Activated naive CD4-positive, alpha-beta T cell treated with anti-CD3 and anti-CD28 coated beads, Interleukin-2, amount 50 U/mL, for 24 hours (primary cell): ENCODE measurements at regions not wholly inside any gene's neighbourhood (a gene's known extent, or its start where the extent isn't known, plus 50 kb on each side); places are given as distances from the start of the nearest gene placed in this dataset.
"Not testable (repeated sequence)": the region's sequence is repeated elsewhere in the genome, so short reads cannot be mapped to it uniquely, and the experiment has no call there.

Experiments
- H3K27ac Mint-ChIP-seq: one replicate; pipeline ENCODE4 v1.8.0; 2021; ENCODE audit warnings: mild to moderate bottlenecking, mixed read lengths
- H3K27me3 Mint-ChIP-seq: one replicate; pipeline ENCODE4 v1.8.0; 2021; ENCODE audit warnings: mixed read lengths
- H3K36me3 Mint-ChIP-seq: one replicate; pipeline ENCODE4 v1.8.0; 2021; ENCODE audit warnings: mixed read lengths
- H3K4me1 Mint-ChIP-seq: one replicate; pipeline ENCODE4 v1.8.0; 2021; ENCODE audit warnings: mixed read lengths
- H3K4me3 Mint-ChIP-seq: one replicate; pipeline ENCODE4 v1.8.0; 2021; ENCODE audit warnings: mild to moderate bottlenecking, mixed read lengths
- H3K9me3 Mint-ChIP-seq: one replicate; pipeline ENCODE4 v1.8.0; 2021; ENCODE audit warnings: mixed read lengths

DNA sequence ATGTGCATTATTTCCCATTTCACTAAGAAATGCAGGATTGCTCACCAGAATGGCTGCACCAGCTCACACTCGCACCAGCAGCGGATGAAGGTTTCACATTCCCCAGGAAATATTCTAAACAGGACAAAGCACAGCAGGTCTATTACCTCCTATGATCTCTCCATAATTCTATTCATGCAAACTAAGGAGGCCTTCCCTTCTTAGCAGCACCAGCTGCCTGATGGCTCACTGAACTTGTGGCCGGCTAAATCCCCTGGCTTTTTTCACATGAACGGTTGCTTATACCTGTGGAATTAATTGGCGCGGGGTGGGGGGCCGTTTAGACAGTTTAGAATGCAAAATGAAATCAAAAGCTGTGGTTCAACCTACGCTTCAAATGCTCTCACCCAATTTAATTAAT, 73.5 kb upstream of the SRD5A3 start:
- H3K27me3 Mint-ChIP-seq: peaks cover 10% of the 10 kb centered on the region
- H3K27ac Mint-ChIP-seq: no peak overlapping the region
- no peak overlapping the region for H3K4me3 Mint-ChIP-seq
- H3K36me3 Mint-ChIP-seq: no peaks in the 10 kb centered on the region
- H3K9me3 Mint-ChIP-seq: no peaks in the 10 kb centered on the region
- H3K4me1 Mint-ChIP-seq: no peaks in the 10 kb centered on the region

DNA sequence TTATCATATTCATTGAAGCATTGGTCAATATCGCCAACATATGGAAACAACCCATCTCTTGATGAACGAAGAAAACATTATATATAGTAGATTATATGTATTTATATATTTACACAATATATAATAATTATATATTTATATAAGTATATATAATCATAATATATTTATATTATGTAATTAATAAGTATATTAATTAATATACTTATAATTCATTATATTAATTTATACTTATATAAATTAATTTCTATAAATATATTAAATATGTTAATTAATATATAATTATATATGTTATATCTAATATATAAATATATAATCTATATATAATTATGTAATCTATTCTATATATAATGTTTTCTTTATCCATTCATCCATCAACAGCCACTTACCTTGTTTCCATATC, 69.0 kb upstream of the SRD5A3 start:
- no peaks in the 10 kb centered on the region for H3K36me3 Mint-ChIP-seq
- no peak overlapping the region for H3K27ac Mint-ChIP-seq
- H3K27me3 Mint-ChIP-seq: peaks cover 10% of the 10 kb centered on the region
- H3K4me1 Mint-ChIP-seq: no peaks in the 10 kb centered on the region
- H3K4me3 Mint-ChIP-seq: no peak overlapping the region
- peaks cover 5% of the 10 kb centered on the region for H3K9me3 Mint-ChIP-seq

DNA sequence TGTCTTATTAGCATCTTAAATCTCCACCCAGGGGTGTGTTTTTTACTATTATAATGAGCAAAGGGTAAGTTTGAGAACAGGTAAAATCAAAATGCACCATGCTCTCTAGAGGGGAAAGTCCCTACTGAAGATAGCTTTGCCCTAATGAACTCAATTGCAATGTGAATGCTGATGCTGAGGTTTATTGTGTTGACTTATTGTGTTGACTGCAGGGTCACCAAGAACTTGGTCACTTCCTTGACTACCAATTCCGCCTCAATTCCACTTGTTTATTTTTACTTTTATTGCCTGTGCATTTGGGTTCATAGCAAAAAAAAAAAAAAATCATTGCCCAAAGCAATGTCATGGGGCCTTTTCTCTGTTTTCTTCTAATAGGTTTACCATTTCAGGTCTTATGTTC, 67.7 kb upstream of the SRD5A3 start:
- H3K4me1 Mint-ChIP-seq: no peaks in the 10 kb centered on the region
- peaks cover 1% of the 10 kb centered on the region for H3K36me3 Mint-ChIP-seq

DNA sequence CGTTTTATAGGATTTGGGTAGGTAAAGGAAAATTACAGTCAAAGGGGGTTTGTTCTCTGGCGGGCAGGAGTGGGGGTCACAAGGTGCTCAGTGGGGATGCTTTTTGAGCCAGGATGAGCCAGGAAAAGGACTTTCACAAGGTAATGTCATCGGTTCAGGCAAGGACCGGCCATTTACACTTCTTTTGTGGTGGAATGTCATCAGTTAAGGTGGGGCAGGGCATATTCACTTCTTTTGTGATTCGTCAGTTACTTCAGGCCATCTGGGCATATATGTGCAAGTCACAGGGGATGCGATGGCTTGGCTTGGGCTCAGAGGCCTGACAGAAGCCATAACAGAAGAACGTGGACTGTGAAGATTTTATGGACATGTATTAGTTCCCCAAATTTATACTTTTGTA, 65.6 kb upstream of the SRD5A3 start:
- not testable (repeated sequence) for H3K36me3 Mint-ChIP-seq, H3K27ac Mint-ChIP-seq, H3K4me3 Mint-ChIP-seq, H3K4me1 Mint-ChIP-seq, H3K27me3 Mint-ChIP-seq
- peaks cover 18% of the 10 kb centered on the region for H3K9me3 Mint-ChIP-seq

More for the DNA sequence above, 67.7 kb upstream of the SRD5A3 start:
- peaks cover 12% of the 10 kb centered on the region for H3K27me3 Mint-ChIP-seq
- no peak overlapping the region for H3K27ac Mint-ChIP-seq
- no peak overlapping the region for H3K4me3 Mint-ChIP-seq
- H3K9me3 Mint-ChIP-seq: peaks cover 16% of the 10 kb centered on the region

DNA sequence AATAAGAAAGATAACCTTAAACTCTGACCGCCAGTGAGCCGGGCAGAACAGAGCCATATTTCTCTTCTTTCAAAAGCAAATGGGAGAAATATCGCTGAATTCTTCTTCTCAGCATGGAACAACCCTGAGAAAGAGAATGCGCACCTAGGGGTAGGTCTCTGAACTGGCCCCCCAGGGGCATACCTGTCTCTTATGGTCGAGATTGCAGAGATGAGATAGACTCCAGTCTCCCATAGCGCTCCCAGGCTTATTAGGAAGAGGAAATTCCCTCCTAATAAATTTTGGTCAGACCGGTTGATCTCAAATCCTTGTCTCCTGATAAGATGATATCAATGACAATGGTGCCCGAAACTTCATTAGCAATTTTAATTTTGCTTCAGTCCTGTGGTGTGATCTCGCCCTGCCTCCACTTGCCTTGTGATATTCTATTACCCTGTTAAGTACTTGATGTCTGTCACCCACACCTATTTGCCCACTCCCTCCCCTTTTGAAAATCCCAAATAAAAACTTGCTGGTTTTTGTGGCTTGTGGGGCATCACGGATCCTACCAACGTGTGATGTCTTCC, 64.8 kb upstream of the SRD5A3 start:
- not testable (repeated sequence) for H3K27ac Mint-ChIP-seq, H3K4me1 Mint-ChIP-seq, H3K27me3 Mint-ChIP-seq, H3K36me3 Mint-ChIP-seq, H3K4me3 Mint-ChIP-seq
- H3K9me3 Mint-ChIP-seq: peaks cover 23% of the 10 kb centered on the region

DNA sequence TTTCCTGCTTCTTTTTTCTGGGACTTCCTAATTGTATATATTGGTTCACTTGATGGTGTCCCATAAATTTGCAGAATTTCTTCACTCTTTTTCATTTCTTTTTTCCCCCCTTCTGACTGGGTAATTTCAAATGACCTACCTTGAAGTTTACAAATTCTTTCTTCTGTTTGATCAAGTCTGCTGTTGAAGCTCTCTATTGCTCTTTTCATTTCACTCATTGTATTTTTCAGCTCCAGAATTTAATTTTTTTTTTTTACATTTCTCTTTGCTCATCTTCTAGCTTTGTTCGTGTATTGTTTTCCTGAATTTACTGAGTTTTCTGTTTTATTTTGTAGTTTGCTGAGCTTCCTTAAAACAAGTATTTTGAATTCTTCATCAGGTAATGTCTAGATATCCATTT, 61.7 kb upstream of the SRD5A3 start:
- Mint-ChIP-seq H3K9me3 (peaks cover 23% of the 10 kb centered on the region), H3K27me3 (peaks cover 6% of the 10 kb centered on the region), H3K4me3 (no peak overlapping the region), H3K4me1 (no peaks in the 10 kb centered on the region), H3K36me3 (peaks cover 1% of the 10 kb centered on the region), H3K27ac (no peak overlapping the region)

DNA sequence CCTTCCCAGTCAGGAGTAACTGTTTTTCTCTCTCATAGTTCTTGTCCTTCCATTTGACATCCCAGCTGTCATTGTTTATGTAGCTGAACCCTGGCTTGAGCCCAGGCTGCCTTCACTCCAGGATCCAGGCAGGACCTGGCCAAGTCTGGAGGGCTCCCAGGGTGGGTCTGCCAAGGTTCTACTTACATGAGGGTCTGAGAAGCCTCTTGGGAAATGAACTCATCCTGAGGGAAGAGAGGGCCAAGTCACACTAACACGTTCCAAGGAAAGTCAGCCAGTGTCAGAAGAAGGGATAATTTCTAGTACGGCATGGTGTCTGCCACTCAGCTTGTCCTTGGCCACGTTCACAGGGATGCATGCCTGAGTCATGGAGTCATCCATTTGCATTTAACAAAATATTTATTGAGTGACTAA, 54.8 kb upstream of the SRD5A3 start:
- no peak overlapping the region for H3K27ac Mint-ChIP-seq
- H3K4me3 Mint-ChIP-seq: no peak overlapping the region
- peaks cover 5% of the 10 kb centered on the region for H3K27me3 Mint-ChIP-seq
- no peaks in the 10 kb centered on the region for H3K36me3 Mint-ChIP-seq
- no peaks in the 10 kb centered on the region for H3K9me3 Mint-ChIP-seq
- no peaks in the 10 kb centered on the region for H3K4me1 Mint-ChIP-seq

DNA sequence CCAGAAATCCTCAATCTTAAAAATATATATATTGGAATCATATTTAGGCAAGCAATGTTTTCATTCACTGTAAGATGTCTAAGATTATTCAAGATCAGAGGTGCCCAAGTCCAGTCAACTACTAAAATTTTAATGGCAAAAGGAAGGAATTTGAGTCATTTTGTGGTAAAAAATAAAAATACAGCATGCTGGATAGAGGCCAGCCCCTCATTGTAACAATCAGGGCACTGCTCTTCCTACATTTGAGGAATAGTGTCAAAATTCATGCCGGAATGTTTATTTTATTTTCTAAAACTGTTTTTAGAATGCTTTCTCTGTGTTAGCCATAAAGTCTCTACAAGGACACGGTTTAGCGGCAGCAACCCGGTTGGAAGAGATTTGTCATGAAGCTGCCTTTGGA, 49.9 kb upstream of the SRD5A3 start:
- no peaks in the 10 kb centered on the region for H3K9me3 Mint-ChIP-seq
- peaks cover 9% of the 10 kb centered on the region for H3K27me3 Mint-ChIP-seq
- no peak overlapping the region for H3K4me3 Mint-ChIP-seq
- no peaks in the 10 kb centered on the region for H3K4me1 Mint-ChIP-seq
- H3K27ac Mint-ChIP-seq: no peak overlapping the region
- H3K36me3 Mint-ChIP-seq: no peaks in the 10 kb centered on the region
